Thoracic aorta (tissue), 2 donors: ENCODE measurements at regions not wholly inside any gene's neighbourhood (a gene's known extent, or its start where the extent isn't known, plus 50 kb on each side); places are given as distances from the start of the nearest gene placed in this dataset.

Source experiments
- ATAC-seq: fragments of 150-250 bp; one replicate; pipeline ENCODE4 v1.8.0; 2017; ENCODE audit warnings: low read depth; ENCODE audit not compliant: insufficient number of reproducible peaks, low FRiP score
- DNase-seq: peaks from one replicate; pipeline ENCODE4 v3.0.0-alpha.2; 2020; ENCODE audit warnings: low spot score
- H3K27ac ChIP-seq, 2 donors: fragments of 200-600 bp; sonication (generic); 1 replicate in 1 of 2; 2 replicates in 1 of 2; pipeline ENCODE4 v1.5.1; 2016; ENCODE audit warnings: mild to moderate bottlenecking in 2 of 2, moderate library complexity in 2 of 2
- H3K27me3 ChIP-seq: fragments of 200-600 bp; sonication (generic); replicated peaks from 2 replicates; pipeline ENCODE4 v1.6.0; 2016; ENCODE audit warnings: mild to moderate bottlenecking; ENCODE audit not compliant: insufficient read depth
- H3K36me3 ChIP-seq: fragments of 200-600 bp; sonication (generic); one replicate; pipeline ENCODE4 v1.5.1; 2016
- H3K4me1 ChIP-seq, 2 donors: fragments of 200-600 bp; sonication (generic); 1 replicate in 1 of 2; 2 replicates in 1 of 2; pipeline versions ENCODE4 v1.5.1 to v1.6.0; 2016; ENCODE audit warnings: low read depth in 2 of 2, mild to moderate bottlenecking in 1 of 2; ENCODE audit not compliant: control insufficient read depth in 1 of 2
- H3K4me3 ChIP-seq: fragments of 200-600 bp; sonication (generic); 2 replicates; pipeline ENCODE4 v1.5.1; 2016; ENCODE audit warnings: mild to moderate bottlenecking
- H3K9me3 ChIP-seq: fragments of 200-600 bp; sonication (generic); 2 replicates; pipeline ENCODE4 v1.5.1; 2016
- TF ChIP-seq, protein P1 (sequence below): fragments of 200-600 bp; sonication (generic); IDR thresholded peaks from one replicate; pipeline ENCODE4 v1.5.1; 2019; ENCODE audit warnings: antibody characterized with exemption

DNA sequence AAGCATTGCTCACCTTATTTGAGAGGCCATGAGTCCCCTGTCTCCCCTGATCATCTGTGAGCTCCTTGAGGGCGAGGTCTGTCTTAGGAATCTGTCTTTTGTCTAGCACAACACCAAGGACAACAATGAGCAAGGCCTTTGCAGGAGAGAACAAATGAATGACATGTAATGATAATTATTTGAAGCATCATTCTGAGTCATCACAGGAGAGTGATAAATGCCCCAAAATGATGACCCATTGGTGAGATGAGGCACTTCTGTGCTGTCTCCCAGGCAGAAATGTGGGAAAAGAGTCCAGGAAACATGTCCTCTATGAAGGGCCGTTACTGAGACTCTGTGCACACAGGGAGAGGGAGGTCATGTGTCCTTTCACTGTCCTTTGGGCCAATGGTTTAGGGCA lies 105.2 kb upstream of the LRFN2 start:
- peaks cover 0 to 5% of the 10 kb centered on the region in 2 donors for H3K4me1 ChIP-seq
- TF ChIP-seq, protein P1, sequence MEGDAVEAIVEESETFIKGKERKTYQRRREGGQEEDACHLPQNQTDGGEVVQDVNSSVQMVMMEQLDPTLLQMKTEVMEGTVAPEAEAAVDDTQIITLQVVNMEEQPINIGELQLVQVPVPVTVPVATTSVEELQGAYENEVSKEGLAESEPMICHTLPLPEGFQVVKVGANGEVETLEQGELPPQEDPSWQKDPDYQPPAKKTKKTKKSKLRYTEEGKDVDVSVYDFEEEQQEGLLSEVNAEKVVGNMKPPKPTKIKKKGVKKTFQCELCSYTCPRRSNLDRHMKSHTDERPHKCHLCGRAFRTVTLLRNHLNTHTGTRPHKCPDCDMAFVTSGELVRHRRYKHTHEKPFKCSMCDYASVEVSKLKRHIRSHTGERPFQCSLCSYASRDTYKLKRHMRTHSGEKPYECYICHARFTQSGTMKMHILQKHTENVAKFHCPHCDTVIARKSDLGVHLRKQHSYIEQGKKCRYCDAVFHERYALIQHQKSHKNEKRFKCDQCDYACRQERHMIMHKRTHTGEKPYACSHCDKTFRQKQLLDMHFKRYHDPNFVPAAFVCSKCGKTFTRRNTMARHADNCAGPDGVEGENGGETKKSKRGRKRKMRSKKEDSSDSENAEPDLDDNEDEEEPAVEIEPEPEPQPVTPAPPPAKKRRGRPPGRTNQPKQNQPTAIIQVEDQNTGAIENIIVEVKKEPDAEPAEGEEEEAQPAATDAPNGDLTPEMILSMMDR: no peak
- no peaks in the 10 kb centered on the region for H3K27me3 ChIP-seq

DNA sequence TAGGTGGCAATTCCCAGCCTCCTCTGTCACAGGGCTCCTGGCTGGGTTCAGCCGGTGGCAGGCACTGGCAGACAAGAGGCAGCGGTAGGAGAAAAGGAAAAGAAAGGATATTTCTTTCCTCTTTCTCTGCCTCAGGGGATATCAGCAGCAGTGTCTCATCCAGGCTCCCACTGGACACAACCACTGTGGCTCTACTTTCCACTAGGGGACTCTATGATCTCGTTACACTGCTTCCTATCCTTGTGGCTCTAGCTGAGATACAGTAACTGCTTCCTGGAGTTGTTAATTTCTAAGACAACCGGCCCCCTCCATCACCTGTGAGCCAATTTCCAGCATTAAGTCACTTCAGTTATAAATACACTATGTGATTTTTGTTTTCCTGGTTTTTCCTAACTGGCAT lies 102.0 kb upstream of the LRFN2 start:
- DNase-seq: no peak

More for the DNA sequence above, 105.2 kb upstream of the LRFN2 start:
- Histone ChIP-seq H3K9me3 (no peaks in the 10 kb centered on the region), H3K36me3 (no peaks in the 10 kb centered on the region), H3K27ac (no peak overlapping the region), H3K4me3 (no peak overlapping the region)
- ATAC-seq (no peak), DNase-seq (no peak)

DNA sequence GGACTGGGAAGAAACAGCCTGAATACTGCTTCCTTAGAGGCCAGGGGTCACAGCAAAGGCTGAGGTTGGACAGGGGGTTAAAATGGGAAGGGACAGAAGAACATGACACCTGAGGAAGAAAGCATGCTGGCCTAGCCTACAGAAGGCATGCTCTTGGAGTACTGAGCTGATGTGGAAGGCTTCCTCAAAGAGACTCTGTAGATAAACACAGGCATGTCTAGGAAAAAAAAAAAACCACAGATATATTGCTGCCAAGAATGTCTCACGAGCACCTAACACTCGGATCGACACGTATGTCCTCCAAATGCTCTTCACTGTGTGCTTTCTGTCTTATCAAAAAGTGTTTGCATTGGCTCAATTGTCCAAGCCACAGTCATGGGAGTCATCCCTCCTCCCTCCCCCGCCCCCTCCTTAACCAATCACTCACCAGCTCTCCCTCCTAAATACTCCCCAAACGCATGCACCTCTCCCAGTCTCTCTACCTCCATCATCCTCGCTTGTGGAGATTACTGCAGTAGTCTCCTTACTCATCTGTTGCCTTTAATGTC lies 101.1 kb upstream of the LRFN2 start:
- Histone ChIP-seq H3K9me3 (no peaks in the 10 kb centered on the region), H3K27ac (no peak overlapping the region), H3K4me1 (peaks cover 0 to 5% of the 10 kb centered on the region in 2 donors), H3K4me3 (no peak overlapping the region), H3K36me3 (no peaks in the 10 kb centered on the region), H3K27me3 (no peaks in the 10 kb centered on the region)
- TF ChIP-seq, protein P1: no peak
- ATAC-seq (no peak), DNase-seq (no peak)

More for the DNA sequence above, 102.0 kb upstream of the LRFN2 start:
- TF ChIP-seq, protein P1: no peak
- Histone ChIP-seq H3K9me3 (no peaks in the 10 kb centered on the region), H3K27me3 (no peaks in the 10 kb centered on the region), H3K36me3 (no peaks in the 10 kb centered on the region), H3K4me3 (no peak overlapping the region), H3K27ac (no peak overlapping the region), H3K4me1 (peaks cover 0 to 5% of the 10 kb centered on the region in 2 donors)
- no peak for ATAC-seq

DNA sequence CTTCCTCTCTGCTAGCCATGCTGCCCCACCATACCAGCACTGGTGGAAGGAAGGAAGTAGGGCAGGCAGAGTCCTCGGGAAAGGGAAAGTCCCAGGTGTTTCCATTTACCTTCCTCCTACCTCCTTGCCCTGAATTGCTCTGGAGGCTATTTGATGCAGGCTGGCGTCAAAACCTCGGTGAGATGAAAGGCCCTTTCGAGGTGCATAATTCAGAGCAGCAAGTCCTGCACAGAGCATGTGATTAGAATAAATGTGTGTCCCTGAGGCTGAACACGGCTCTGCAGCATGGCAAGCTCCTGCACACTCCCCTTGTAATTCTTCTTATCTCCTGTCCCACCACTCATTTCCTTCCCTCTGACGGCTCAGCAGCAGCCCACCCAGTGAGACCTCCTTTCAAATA lies 98.7 kb upstream of the LRFN2 start:
- ATAC-seq (no peak), DNase-seq (no peak)
- no peaks in the 10 kb centered on the region for H3K27me3 ChIP-seq
- no peaks in the 10 kb centered on the region for H3K9me3 ChIP-seq
- H3K4me1 ChIP-seq: peaks cover 0 to 5% of the 10 kb centered on the region in 2 donors
- H3K36me3 ChIP-seq: no peaks in the 10 kb centered on the region
- no peak overlapping the region for H3K4me3 ChIP-seq
- TF ChIP-seq, protein P1: no peak
- no peak overlapping the region for H3K27ac ChIP-seq

DNA sequence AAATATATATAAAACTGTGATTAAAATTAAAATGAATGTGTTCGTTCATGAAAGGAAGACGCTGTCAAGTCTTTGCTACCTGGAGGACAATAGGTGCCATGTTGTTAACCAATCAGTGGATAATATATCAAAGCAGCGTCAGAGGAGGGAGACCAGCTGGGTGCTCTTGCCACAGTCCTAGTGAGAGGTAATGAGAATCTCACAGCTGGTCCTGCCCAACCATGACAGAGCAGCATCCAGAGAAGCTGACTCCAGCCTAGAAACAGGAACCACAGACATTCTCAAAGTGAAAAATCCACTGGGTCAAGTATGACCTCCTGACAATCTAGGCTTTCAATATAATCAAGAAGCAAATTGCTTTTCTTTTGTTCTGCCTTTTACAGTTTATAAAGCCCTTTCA lies 94.5 kb upstream of the LRFN2 start:
- ATAC-seq (no peak), DNase-seq (no peak)

More for the DNA sequence above, 94.5 kb upstream of the LRFN2 start:
- H3K4me3 ChIP-seq: no peak overlapping the region
- H3K27ac ChIP-seq: no peak overlapping the region
- no peaks in the 10 kb centered on the region for H3K36me3 ChIP-seq
- TF ChIP-seq, protein P1: no peak
- H3K9me3 ChIP-seq: no peaks in the 10 kb centered on the region
- no peaks in the 10 kb centered on the region for H3K27me3 ChIP-seq
- no peaks in the 10 kb centered on the region for H3K4me1 ChIP-seq
